ENCODE measurements at regions not wholly inside any gene's neighbourhood (a gene's known extent, or its start where the extent isn't known, plus 50 kb on each side); places are given as distances from the start of the nearest gene placed in this dataset.

DNA sequence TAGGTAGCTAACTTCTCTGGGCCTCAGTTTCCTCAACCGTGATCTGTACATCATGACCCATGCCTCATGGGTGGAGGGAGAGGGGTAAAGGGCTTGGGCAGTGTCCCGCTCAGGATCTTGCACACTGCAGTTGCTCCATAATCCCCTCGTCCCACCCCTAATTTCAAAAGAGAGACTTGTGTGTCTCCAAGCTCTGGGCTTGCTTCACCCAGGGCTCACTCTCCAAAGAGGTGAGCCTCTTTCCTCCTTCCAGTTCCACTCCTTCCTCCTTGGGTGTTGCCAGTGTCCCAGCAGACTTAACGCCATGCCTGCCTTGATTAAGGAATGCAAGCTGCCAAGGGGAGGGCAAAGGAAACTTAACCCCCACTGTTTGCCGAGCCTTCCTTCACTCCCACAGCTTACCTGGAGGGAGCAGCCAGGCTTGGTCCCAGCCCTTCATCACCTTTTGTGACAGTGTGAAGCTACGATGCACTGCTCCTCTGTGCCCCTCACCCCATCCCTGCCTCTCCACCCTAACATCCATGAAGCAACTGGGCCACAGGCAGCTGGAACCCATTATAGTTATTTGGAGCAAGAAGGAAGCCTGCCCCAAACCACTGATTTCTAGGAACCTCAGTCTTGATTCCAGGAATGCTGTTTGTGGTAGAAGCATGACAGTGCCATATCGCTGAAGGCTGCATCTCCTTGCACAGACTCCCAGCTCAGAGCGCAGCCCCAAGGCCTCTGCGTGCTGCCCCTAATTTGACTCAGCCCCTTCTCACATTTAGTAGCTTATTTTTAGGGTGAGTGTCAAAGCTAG lies 363.3 kb downstream of the TNS3 start:
- TF ChIP-seq, protein P1, sequence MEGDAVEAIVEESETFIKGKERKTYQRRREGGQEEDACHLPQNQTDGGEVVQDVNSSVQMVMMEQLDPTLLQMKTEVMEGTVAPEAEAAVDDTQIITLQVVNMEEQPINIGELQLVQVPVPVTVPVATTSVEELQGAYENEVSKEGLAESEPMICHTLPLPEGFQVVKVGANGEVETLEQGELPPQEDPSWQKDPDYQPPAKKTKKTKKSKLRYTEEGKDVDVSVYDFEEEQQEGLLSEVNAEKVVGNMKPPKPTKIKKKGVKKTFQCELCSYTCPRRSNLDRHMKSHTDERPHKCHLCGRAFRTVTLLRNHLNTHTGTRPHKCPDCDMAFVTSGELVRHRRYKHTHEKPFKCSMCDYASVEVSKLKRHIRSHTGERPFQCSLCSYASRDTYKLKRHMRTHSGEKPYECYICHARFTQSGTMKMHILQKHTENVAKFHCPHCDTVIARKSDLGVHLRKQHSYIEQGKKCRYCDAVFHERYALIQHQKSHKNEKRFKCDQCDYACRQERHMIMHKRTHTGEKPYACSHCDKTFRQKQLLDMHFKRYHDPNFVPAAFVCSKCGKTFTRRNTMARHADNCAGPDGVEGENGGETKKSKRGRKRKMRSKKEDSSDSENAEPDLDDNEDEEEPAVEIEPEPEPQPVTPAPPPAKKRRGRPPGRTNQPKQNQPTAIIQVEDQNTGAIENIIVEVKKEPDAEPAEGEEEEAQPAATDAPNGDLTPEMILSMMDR (IDR thresholded peaks at IDR 0.05): no peak
- no peak for TF ChIP-seq POLR2A (IDR thresholded peaks at IDR 0.05)

Measured in heart left ventricle (tissue), 13 donors.